ENCODE measurements at regions not wholly inside any gene's neighbourhood (a gene's known extent, or its start where the extent isn't known, plus 50 kb on each side); places are given as distances from the start of the nearest gene placed in this dataset.

DNA sequence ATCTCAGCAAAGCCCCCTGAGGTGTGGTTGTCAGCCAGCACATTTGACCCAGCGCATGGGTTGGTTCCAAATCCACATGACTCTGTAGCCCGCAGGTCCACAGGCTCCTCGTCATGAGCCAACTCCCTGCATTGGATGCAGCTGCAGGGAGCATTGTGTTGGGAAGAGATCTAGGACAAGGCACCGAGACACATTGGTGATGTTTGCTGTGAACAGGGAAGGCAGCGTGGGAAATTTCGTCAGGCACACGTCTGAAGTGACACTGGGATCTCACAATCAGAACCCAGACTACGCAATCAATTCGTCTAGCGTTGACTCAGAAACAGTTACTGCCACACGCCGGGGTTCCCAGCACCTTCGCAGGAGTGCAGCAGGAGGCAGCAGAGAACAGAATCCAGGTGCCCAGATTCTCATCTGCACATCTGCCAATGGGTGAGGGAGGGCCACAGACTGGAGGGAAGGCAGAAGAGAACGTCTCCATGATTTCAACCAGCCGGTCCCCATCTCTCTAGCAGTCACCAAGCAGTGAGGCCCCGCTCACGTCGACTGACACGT, 177.0 kb downstream of the TTLL2 start:
- H3K27ac ChIP-seq, result no peak overlapping the region
- no peak for TF ChIP-seq ZFX (IDR thresholded peaks at IDR 0.05; ENCODE audit: borderline replicate concordance)
- TF ChIP-seq, protein P1, sequence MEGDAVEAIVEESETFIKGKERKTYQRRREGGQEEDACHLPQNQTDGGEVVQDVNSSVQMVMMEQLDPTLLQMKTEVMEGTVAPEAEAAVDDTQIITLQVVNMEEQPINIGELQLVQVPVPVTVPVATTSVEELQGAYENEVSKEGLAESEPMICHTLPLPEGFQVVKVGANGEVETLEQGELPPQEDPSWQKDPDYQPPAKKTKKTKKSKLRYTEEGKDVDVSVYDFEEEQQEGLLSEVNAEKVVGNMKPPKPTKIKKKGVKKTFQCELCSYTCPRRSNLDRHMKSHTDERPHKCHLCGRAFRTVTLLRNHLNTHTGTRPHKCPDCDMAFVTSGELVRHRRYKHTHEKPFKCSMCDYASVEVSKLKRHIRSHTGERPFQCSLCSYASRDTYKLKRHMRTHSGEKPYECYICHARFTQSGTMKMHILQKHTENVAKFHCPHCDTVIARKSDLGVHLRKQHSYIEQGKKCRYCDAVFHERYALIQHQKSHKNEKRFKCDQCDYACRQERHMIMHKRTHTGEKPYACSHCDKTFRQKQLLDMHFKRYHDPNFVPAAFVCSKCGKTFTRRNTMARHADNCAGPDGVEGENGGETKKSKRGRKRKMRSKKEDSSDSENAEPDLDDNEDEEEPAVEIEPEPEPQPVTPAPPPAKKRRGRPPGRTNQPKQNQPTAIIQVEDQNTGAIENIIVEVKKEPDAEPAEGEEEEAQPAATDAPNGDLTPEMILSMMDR (IDR thresholded peaks at IDR 0.05), result peak; percentile 58

DNA sequence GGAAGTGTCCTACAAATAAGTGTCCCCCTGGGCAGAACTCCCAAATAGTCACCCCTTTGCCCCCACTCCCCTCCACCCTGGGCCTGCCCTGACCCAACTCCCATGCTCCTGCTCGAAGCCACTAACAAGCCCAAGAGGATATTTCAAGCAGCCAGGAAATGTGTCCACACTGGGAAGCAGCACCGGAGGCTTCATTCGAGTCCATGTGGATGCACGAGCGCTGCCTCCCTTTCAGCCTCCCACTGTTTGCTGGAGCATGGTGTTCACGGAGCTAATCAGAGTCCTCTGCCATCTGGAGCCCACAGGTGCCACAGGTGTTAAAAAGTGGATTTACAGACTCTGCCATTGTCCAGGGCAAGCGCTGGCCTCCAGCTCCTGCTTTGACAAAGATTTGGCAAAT, 177.6 kb downstream of the TTLL2 start:
- TF ChIP-seq, protein P1 (IDR thresholded peaks at IDR 0.05), result no peak
- TF ChIP-seq ZFX (IDR thresholded peaks at IDR 0.05; ENCODE audit: borderline replicate concordance), result no peak
- no peak overlapping the region for H3K27ac ChIP-seq

DNA sequence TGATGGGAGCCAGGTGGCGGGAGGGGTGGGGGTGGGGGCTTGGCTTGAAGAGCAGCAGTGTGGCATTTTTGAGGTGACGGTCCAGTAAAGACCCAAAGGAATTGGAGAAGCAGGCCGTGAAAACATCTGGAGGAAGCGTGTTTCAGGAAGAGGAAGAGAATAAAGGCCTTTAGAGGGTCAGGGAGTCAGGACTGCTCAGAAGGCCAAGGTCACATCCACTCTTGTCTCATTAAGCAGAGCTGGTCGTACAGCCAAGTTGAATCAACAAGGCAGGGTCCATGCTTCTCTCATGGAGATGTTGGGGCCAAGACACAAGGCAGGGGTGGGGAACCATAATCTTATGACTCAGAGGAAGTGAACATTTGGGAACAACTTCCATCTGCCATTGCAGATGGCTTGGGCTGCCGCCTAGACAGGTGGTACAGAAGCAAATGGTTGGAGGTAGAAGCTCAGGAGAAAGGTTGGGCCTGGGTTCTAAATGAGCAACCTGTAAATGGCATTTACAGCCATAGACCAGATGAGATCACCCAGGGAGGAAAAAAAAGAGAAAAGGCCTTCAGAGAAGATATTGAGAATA, 179.6 kb downstream of the TTLL2 start:
- TF ChIP-seq ZFX (IDR thresholded peaks at IDR 0.05; ENCODE audit: borderline replicate concordance), result no peak
- TF ChIP-seq, protein P1 (IDR thresholded peaks at IDR 0.05), result no peak
- no peak overlapping the region for H3K27ac ChIP-seq

DNA sequence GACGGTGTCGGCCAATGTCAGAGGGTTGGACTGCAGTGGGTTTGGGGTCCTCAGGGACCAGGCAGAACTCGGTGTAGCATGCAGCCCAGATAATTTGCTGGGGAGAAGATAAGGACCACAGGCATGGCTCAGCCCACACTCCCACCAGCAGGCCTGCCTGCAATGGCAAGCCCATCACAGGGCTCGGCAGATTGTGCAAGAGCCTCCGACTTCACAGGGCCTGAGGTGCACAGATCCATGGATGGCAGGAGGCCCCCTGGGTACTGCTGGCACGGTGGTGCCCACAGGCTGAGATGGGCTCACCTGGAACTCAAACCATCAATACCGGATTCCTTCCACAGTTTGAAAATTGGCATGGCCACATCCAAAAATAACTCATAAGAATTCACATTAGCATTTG, 180.3 kb downstream of the TTLL2 start:
- TF ChIP-seq, protein P1 (IDR thresholded peaks at IDR 0.05), result no peak
- TF ChIP-seq ZFX (IDR thresholded peaks at IDR 0.05; ENCODE audit: borderline replicate concordance), result no peak
- H3K27ac ChIP-seq, result no peak overlapping the region

DNA sequence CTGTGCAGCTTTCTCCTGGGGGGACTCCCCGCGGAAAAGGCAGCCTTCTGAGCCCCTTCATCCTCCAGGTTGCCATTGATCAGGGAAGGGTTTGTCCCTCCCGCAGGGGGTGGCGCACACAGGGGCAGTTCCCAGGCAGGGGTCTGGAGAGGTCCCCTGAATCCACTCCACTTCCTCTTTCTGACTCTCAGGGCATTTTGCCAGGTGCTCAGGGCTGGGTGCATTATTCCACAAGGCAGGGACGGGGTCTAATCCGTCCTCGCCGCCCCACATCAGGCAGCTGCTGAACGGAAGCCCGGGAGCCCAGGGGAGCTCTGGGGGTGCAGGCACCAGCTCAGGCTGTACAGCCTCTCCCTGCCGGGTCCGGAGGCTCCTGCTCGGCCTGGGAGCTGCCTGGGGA, 180.9 kb downstream of the TTLL2 start:
- TF ChIP-seq ZFX (IDR thresholded peaks at IDR 0.05; ENCODE audit: borderline replicate concordance), result no peak
- TF ChIP-seq, protein P1 (IDR thresholded peaks at IDR 0.05), result no peak

DNA sequence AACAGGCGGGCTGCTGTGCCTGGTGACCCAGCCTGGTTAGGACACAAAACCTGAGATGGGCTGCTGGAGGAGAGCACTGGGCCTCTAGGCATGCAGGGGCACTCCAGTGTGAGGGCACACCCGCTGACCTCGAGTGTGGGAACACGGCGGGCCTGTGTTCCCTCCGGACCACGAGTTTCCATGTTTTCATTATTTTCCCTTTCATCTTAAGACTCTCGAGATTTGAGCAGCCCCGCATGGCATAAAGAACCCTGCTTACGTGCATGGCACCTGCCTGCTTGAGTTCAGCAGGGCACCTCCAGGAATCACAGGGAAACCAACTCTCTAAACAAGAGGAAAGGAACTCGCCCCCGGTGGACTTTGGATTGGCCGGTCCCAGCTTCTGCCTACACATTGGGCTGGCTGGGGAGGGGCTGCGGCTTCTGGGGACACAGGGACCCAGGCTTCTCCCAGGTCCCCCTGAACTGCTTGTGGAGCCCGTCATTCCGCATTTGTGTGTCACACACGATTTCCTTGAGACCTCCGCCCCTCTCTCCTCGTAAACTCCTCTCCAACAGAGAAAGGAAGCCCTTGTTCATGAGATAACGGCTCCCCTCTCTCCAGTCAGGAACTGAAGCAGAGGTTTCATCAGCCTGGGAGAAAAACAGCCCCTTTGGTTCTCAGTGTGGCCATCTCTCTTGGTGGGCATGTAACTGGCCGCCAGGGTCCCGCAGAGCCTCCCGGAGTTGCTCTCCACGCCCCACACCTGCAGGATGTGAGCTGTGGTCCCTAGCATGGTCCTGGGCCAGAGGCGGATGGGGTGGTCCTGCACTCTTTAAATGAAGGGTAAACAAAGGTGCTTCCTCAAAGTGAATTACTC, 181.8 kb downstream of the TTLL2 start:
- no peak overlapping the region for H3K27ac ChIP-seq
- TF ChIP-seq, protein P1 (IDR thresholded peaks at IDR 0.05), result no peak
- no peak for TF ChIP-seq ZFX (IDR thresholded peaks at IDR 0.05; ENCODE audit: borderline replicate concordance)

More for the DNA sequence above, 180.9 kb downstream of the TTLL2 start:
- H3K27ac ChIP-seq, result no peak overlapping the region
